GM21786 (cell line): ENCODE measurements at regions not wholly inside any gene's neighbourhood (a gene's known extent, or its start where the extent isn't known, plus 50 kb on each side); places are given as distances from the start of the nearest gene placed in this dataset.

Source experiments
- ATAC-seq: cut with Tn5 transposase; IDR thresholded peaks from one replicate; pipeline ENCODE4 v1.9.1; 2021; ENCODE audit not compliant: unreplicated experiment

DNA sequence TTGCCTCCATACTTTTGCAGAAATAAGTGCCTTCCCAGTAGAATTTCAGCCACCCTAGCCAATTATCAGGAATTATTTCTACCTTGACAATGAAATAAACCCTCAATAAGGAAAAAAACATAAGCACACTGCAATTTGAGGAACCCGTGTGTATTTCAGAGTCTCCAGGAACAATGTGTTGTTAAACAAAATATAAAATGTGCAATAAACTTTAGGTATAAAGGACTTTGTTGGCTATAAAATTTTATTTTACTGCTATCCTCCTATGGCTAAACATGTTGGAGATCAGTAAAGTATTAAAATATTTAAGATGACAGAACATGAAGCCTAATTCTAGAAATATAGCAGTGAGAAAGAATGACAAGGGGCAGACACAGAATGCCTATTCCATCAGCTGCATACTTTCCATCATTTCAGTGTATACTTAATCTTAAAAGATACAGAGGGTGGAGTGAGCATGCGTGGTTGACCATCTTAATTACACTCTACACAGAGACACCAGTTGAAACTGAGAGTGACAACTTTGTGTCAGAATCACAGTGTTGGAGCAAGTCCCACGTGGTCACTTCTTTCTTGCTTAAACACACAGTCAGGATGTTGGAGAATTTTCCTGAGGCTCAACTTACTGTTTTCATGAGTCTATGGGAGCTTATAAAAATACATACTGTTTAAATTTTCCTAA is 79.0 kb upstream of the SUCLG2 start:
- no peak for ATAC-seq

DNA sequence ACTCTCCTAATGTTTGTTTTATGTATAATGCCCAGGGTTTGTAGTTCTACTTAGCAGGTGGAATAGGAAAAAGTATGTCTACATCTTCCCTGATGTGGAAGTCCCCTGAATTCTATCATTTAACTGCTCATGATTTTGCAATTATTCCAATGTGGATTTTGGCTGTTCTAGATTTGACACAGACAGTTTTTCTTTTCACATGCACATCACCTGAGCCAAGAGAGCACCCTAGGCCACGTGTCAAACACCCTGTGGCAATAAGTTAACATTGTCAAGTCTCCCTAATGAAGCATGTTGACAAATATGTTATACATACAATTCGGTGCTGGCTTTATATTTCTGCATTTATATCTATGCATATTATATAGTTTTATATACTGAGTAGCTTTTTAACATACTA is 70.0 kb upstream of the SUCLG2 start:
- no peak for ATAC-seq

GRCh38 chr3:67723863-67724262 is 69.5 kb upstream of the SUCLG2 start:
- no peak for ATAC-seq

- ATAC-seq = no peak
Observed at GRCh38 chr3:67719333-67719732, 64.9 kb upstream of the SUCLG2 start.

DNA sequence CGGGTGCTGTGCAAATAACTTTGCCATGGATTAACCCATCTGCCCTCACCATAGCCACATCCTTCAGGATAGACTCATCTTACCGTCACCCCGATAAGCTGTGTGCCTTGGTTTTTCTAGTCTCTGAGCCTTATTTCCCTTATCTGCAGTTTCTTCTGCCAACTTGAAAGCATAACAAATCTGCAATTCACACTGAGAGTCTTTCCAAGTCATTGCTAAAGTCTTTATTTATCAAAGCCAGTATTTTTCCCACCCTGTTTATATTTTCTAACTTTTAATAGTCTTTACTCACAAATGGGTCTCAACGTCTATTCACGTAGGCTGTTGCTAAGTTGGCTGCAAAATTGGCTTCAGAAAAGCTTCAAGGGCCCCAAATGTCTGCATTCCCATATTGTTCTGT is 61.6 kb upstream of the SUCLG2 start:
- ATAC-seq = no peak

DNA sequence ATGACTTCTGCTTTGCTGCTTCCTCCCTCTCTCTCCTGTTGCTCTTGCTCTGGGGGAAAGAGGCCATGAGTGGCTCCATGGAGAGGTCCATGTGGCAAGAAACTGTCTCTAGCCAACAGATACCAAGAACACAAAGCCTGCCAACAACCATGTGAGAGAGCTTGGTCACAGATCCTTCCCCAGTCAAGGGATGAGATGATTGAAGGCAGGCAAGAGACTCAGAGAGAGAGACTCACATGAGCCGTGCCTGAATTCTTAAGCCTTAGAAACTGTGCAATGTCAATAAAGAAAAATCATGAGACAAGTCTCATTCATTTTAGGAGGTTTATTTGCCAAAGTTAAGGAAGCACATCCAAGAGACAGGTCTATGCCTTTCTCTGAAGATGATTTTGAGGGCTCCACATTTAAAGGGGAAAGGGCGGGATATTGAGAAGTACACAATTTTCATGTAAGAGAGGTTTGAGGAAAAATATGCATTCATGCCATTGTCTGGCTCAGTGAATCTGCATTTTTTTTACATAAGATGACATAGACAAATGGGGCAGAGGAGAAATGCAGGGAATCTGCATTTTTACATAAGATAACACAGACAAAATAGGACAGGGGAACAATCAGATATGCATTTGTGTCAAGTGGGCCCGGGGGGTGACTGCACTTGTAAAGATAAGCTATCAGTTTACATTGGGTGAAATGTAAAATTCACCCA is 59.5 kb upstream of the SUCLG2 start:
- ATAC-seq = no peak

DNA sequence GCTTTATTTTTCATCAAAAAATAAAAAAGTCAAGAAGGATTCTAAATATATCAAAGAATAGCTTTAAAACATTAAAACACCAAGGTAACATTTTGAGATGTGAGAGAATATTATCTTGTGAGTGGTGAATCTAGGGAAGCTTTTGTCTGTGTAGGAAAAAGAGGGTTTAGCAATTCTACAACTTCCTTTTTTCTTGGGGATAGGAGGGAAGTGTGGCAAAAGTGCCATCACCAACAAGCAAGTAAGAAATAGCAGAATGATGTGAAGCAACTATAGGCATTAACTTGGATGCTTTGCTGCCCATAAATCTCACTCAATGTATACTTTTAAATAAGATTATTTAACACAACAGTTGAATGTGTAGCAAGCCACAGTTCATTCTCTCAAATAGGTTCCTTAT is 57.8 kb upstream of the SUCLG2 start:
- ATAC-seq = no peak

GRCh38 chr3:67710396-67710795 is 56.0 kb upstream of the SUCLG2 start:
- ATAC-seq = no peak

GRCh38 chr3:67706934-67707333 is 52.5 kb upstream of the SUCLG2 start:
- ATAC-seq = no peak

- ATAC-seq = no peak
Observed at GRCh38 chr3:67704322-67704721, 49.9 kb upstream of the SUCLG2 start.
